ENCODE measurements at regions not wholly inside any gene's neighbourhood (a gene's known extent, or its start where the extent isn't known, plus 50 kb on each side); places are given as distances from the start of the nearest gene placed in this dataset.

GRCh38 chr12:131352296-131352900, 358.5 kb upstream of the SFSWAP start:
- no peak for TF ChIP-seq MTA1 (IDR thresholded peaks at IDR 0.05; ENCODE audit: borderline replicate concordance)
- no peak for TF ChIP-seq RFX7 (CRISPR knock-in tag; IDR thresholded peaks at IDR 0.05)
- TF ChIP-seq EP300 (IDR thresholded peaks at IDR 0.05; ENCODE audit: low read length), result no peak
- no peak for TF ChIP-seq PATZ1 (CRISPR knock-in tag; IDR thresholded peaks at IDR 0.05; ENCODE audit: borderline replicate concordance)
- TF ChIP-seq MYC (IDR thresholded peaks at IDR 0.05; ENCODE audit: low read depth, low read length), result no peak
- 0 out of 2 replicates have a peak, but pooled peaks have one; percentile 25 for TF ChIP-seq MYC (CRISPR knock-in tag; IDR thresholded peaks at IDR 0.05; ENCODE audit: borderline replicate concordance, low read depth)
- no peak for TF ChIP-seq NFE2L1 (tag; IDR thresholded peaks at IDR 0.05; ENCODE audit: borderline replicate concordance, low read depth)
- TF ChIP-seq ZBED1 (IDR thresholded peaks at IDR 0.05), result no peak
- no peak for TF ChIP-seq ZNF407 (IDR thresholded peaks at IDR 0.05; ENCODE audit: low read depth)
- TF ChIP-seq ESRRB (CRISPR knock-in tag; IDR thresholded peaks at IDR 0.05; ENCODE audit: borderline replicate concordance), result no peak
- peak overlapping the region; percentile 19; the same call in 1 of the 2 replicates for H2AFZ ChIP-seq (ENCODE audit: low read depth, low read length)
- peaks cover 40 to 41% of the 10 kb centered on the region in 2 experiments for H3K4me1 ChIP-seq (replicated peaks in 1 of 2; ENCODE audit: control insufficient read depth in 2 of 2, insufficient read depth in 2 of 2, low read length in 2 of 2)
- no peak for DNase-seq (ENCODE audit: extremely low read depth in 1 of 4, low spot score in 3 of 4)
- no TSS peak for BruUV-seq (replicated peaks)
- intact Hi-C loops (cut with micrococcal nuclease) (loop anchor here (10.0 kb wide), 2 partner anchors 118 to 518 kb away; partner anchors contain the start of gene STX2), in situ Hi-C loops (cut with MboI) (no loop called here)
- H3K9me3 ChIP-seq (replicated peaks; ENCODE audit: control insufficient read depth, insufficient read depth, low read depth, low read length), result peaks cover 7% of the 10 kb centered on the region
- H3K9me1 ChIP-seq (ENCODE audit: control insufficient read depth, insufficient read depth, low read length), result no peaks in the 10 kb centered on the region
- POLR2A ChIA-PET, result no interaction called here
- WGBS (ENCODE audit: insufficient coverage, low coverage, missing lambda C conversion rate), result 91% methylated on average over 17 of the region's 21 CpGs
- CTCF ChIA-PET (ENCODE audit: low intra/inter-chr PET ratio), result no interaction called here
- no peak overlapping the region; the same call in 2 of the 3 replicates for H3K27ac ChIP-seq (ENCODE audit: extremely low read depth, low read depth, low read length)
- ATAC-seq, result no peak
- H3K4me3 ChIP-seq, result no peak overlapping the region
- H3K36me3 ChIP-seq (ENCODE audit: control insufficient read depth, insufficient read depth, low read length), result no peaks in the 10 kb centered on the region; the same call in 2 of the 3 replicates
- no peak for FAIRE-seq
- H4K20me1 ChIP-seq (replicated peaks; ENCODE audit: control insufficient read depth, insufficient read depth, low read length), result no peaks in the 10 kb centered on the region
- H3K79me2 ChIP-seq (ENCODE audit: control insufficient read depth, insufficient read depth, low read length), result no peaks in the 10 kb centered on the region
- H3K4me2 ChIP-seq (ENCODE audit: insufficient read depth, low read length), result peak overlapping the region; percentile 17; the same call in 1 of the 2 replicates
- no peak overlapping the region for H3K9ac ChIP-seq (ENCODE audit: insufficient read depth in 1 of 2, low read depth in 2 of 2, low read length in 2 of 2)
- no peaks in the 10 kb centered on the region for H3K27me3 ChIP-seq (ENCODE audit: control insufficient read depth in 2 of 2, insufficient read depth in 2 of 2, low read length in 2 of 2)
